Muscle layer of colon (tissue), 2 donors: ENCODE measurements at regions not wholly inside any gene's neighbourhood (a gene's known extent, or its start where the extent isn't known, plus 50 kb on each side); places are given as distances from the start of the nearest gene placed in this dataset.
"Not testable (repeated sequence)": the region's sequence is repeated elsewhere in the genome, so short reads cannot be mapped to it uniquely, and the experiment has no call there.

ENCODE experiments used
- H3K27ac ChIP-seq: one replicate; pipeline ENCODE4 v1.7.0; 2013; ENCODE audit warnings: low read depth, mild to moderate bottlenecking, low read length, moderate library complexity
- H3K27me3 ChIP-seq, 2 donors: one replicate each; pipeline ENCODE4 v1.7.0; 2013; ENCODE audit warnings: low read length in 2 of 2, mild to moderate bottlenecking in 2 of 2; ENCODE audit not compliant: insufficient read depth in 2 of 2, control insufficient read depth in 1 of 2
- H3K36me3 ChIP-seq: one replicate; pipeline ENCODE4 v1.7.0; 2013; ENCODE audit warnings: mild to moderate bottlenecking, low read length; ENCODE audit not compliant: insufficient read depth
- H3K4me1 ChIP-seq: one replicate; pipeline ENCODE4 v1.7.0; 2013; ENCODE audit warnings: mild to moderate bottlenecking, low read length; ENCODE audit not compliant: insufficient read depth
- H3K4me3 ChIP-seq, 2 donors: one replicate each; pipeline ENCODE4 v1.7.0; 2013; ENCODE audit warnings: low read length in 2 of 2, low read depth in 1 of 2, mild to moderate bottlenecking in 1 of 2, moderate library complexity in 1 of 2
- H3K9ac ChIP-seq: one replicate; pipeline ENCODE4 v1.7.0; 2013; ENCODE audit warnings: low read length
- H3K9me3 ChIP-seq: one replicate; pipeline ENCODE4 v1.7.0; 2013; ENCODE audit warnings: mild to moderate bottlenecking, low read length
- donor health status: abdominal sarcoma.
- donor health status: Adenocarcinoma of cecum.

- no peaks in the 10 kb centered on the region for H3K9me3 ChIP-seq
- H3K9ac ChIP-seq = no peak overlapping the region
- H3K4me1 ChIP-seq = no peaks in the 10 kb centered on the region
- no peak overlapping the region for H3K27ac ChIP-seq
- H3K4me3 ChIP-seq = no peak overlapping the region
- no peaks in the 10 kb centered on the region for H3K36me3 ChIP-seq
- H3K27me3 ChIP-seq = no peaks in the 10 kb centered on the region
Measured at GRCh38 chr1:5685446-5686040, 306.7 kb downstream of the NPHP4 start.

- Histone ChIP-seq H3K9ac (no peak overlapping the region), H3K4me3 (no peak overlapping the region), H3K9me3 (no peaks in the 10 kb centered on the region), H3K27ac (no peak overlapping the region), H3K4me1 (no peaks in the 10 kb centered on the region), H3K27me3 (no peaks in the 10 kb centered on the region), H3K36me3 (no peaks in the 10 kb centered on the region)
Measured at GRCh38 chr1:5684791-5685190, 307.4 kb downstream of the NPHP4 start.

GRCh38 chr1:5683446-5683845 lies 308.8 kb downstream of the NPHP4 start:
- H3K27ac ChIP-seq = no peak overlapping the region
- H3K36me3 ChIP-seq = no peaks in the 10 kb centered on the region
- H3K9ac ChIP-seq = no peak overlapping the region
- H3K9me3 ChIP-seq = no peaks in the 10 kb centered on the region
- H3K27me3 ChIP-seq = no peaks in the 10 kb centered on the region
- no peak overlapping the region for H3K4me3 ChIP-seq
- H3K4me1 ChIP-seq = no peaks in the 10 kb centered on the region

- Histone ChIP-seq H3K36me3 (no peaks in the 10 kb centered on the region), H3K27me3 (no peaks in the 10 kb centered on the region), H3K9ac (no peak overlapping the region), H3K4me1 (no peaks in the 10 kb centered on the region), H3K4me3 (no peak overlapping the region), H3K27ac (no peak overlapping the region), H3K9me3 (no peaks in the 10 kb centered on the region)
Measured at GRCh38 chr1:5682626-5683225, 309.5 kb downstream of the NPHP4 start.

GRCh38 chr1:5681654-5682053 lies 310.6 kb downstream of the NPHP4 start:
- no peaks in the 10 kb centered on the region for H3K9me3 ChIP-seq
- no peaks in the 10 kb centered on the region for H3K4me1 ChIP-seq
- no peak overlapping the region for H3K9ac ChIP-seq
- no peak overlapping the region for H3K4me3 ChIP-seq
- H3K27ac ChIP-seq = no peak overlapping the region
- no peaks in the 10 kb centered on the region for H3K27me3 ChIP-seq
- no peaks in the 10 kb centered on the region for H3K36me3 ChIP-seq

GRCh38 chr1:5680600-5680999 lies 311.6 kb downstream of the NPHP4 start:
- H3K27me3 ChIP-seq = no peaks in the 10 kb centered on the region
- no peak overlapping the region for H3K4me3 ChIP-seq
- no peak overlapping the region for H3K27ac ChIP-seq
- H3K9ac ChIP-seq = no peak overlapping the region
- H3K36me3 ChIP-seq = no peaks in the 10 kb centered on the region
- no peaks in the 10 kb centered on the region for H3K9me3 ChIP-seq
- H3K4me1 ChIP-seq = no peaks in the 10 kb centered on the region

- H3K4me3 ChIP-seq = no peak overlapping the region
- no peaks in the 10 kb centered on the region for H3K9me3 ChIP-seq
- no peaks in the 10 kb centered on the region for H3K36me3 ChIP-seq
- no peaks in the 10 kb centered on the region for H3K27me3 ChIP-seq
- H3K27ac ChIP-seq = no peak overlapping the region
- no peak overlapping the region for H3K9ac ChIP-seq
- no peaks in the 10 kb centered on the region for H3K4me1 ChIP-seq
Measured at GRCh38 chr1:5678759-5679158, 313.5 kb downstream of the NPHP4 start.

GRCh38 chr1:5672355-5672754 lies 319.9 kb downstream of the NPHP4 start:
- H3K27ac ChIP-seq, H3K9ac ChIP-seq, H3K36me3 ChIP-seq, H3K9me3 ChIP-seq, H3K4me3 ChIP-seq, H3K27me3 ChIP-seq, H3K4me1 ChIP-seq: not testable (repeated sequence)

GRCh38 chr1:5670590-5671350 lies 321.5 kb downstream of the NPHP4 start:
- Histone ChIP-seq H3K4me3 (no peak overlapping the region), H3K4me1 (no peaks in the 10 kb centered on the region), H3K9ac (no peak overlapping the region), H3K36me3 (no peaks in the 10 kb centered on the region), H3K27me3 (no peaks in the 10 kb centered on the region), H3K9me3 (no peaks in the 10 kb centered on the region), H3K27ac (no peak overlapping the region)

- peaks cover 0 to 8% of the 10 kb centered on the region in 2 donors for H3K27me3 ChIP-seq
Measured at GRCh38 chr1:5667513-5668325, 324.5 kb downstream of the NPHP4 start.

More at GRCh38 chr1:5667513-5668325, 324.5 kb downstream of the NPHP4 start:
- H3K9ac ChIP-seq = no peak overlapping the region
- no peaks in the 10 kb centered on the region for H3K4me1 ChIP-seq
- H3K36me3 ChIP-seq = no peaks in the 10 kb centered on the region
- no peak overlapping the region for H3K4me3 ChIP-seq
- no peak overlapping the region for H3K27ac ChIP-seq
- no peaks in the 10 kb centered on the region for H3K9me3 ChIP-seq
